Sigmoid colon (tissue), 4 donors: ENCODE measurements at regions not wholly inside any gene's neighbourhood (a gene's known extent, or its start where the extent isn't known, plus 50 kb on each side); places are given as distances from the start of the nearest gene placed in this dataset.

ENCODE experiments used
- CTCF ChIP-seq, 4 experiments: fragments of 450-650 bp in 3 of 4; fragments of 200-600 bp in 1 of 4; IDR thresholded peaks; one replicate each; pipeline ENCODE4 v1.5.1; 2016 to 2019; ENCODE audit warnings: antibody characterized with exemption in 4 of 4, mild to moderate bottlenecking in 3 of 4, moderate library complexity in 2 of 4
- EP300 ChIP-seq, 4 donors: sonication (generic); formaldehyde crosslinking; IDR thresholded peaks; one replicate each; pipeline ENCODE4 v1.6.1; 2017; ENCODE audit warnings: antibody characterized with exemption in 4 of 4

- peak in 3 of 4 experiments; percentile 16 to 23 (median 19) for TF ChIP-seq CTCF (IDR thresholded peaks at IDR 0.05)
- no peak for TF ChIP-seq EP300 (IDR thresholded peaks at IDR 0.05)
These were observed 457.1 kb downstream of the SQOR start for GRCh38 chr15:46091860-46092450.
